CD4-positive, alpha-beta T cell treated with Interleukin-15 for 1 hour (primary cell): ENCODE measurements at regions not wholly inside any gene's neighbourhood (a gene's known extent, or its start where the extent isn't known, plus 50 kb on each side); places are given as distances from the start of the nearest gene placed in this dataset.

Source experiments
- DNase-seq: peaks from one replicate; pipeline ENCODE4 v3.0.0-alpha.2; 2020

GRCh38 chr1:185645162-185645640, 89.0 kb upstream of the HMCN1 start:
- no peak for DNase-seq

DNA sequence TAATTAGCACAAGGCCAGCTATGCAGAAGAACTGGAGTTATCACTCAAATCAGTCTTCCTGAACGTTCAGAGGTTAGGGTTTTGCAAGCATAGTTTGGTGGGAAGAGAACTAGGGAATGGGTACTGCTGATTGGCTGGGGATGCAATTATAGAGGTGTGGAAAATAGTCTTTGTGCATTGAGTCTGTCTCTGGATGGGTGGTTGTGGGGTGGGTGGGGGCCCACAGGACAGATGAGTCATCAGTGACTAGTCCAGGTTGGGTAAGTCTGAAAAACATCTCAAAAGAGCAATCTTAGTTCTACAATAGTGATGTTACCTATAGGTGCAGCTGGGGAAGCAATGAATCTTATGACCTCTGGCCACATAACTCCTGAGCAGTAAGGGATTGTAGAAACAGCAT, 89.7 kb upstream of the HMCN1 start:
- no peak for DNase-seq

DNA sequence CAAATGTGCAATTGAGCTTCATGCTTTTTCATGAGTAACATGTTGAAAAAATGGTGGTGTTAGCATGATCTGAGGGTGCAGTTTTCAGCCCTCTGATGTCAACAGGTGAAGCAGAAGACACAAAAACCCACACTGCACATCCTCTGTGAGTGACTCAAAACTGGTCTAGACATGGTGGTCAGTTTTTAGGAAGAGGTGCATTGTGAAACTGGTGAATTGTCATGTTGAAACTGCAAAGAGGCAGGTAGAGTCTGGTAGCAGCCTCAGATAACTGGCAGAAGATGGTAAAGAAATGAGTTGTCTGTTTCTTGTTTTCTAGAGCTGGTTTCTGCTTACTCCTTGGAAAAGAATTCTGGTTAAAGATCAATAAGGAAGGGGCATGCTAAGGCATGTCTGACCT, 97.3 kb upstream of the HMCN1 start:
- no peak for DNase-seq

- DNase-seq = no peak
These were observed 99.5 kb upstream of the HMCN1 start for GRCh38 chr1:185634704-185635103.

- no peak for DNase-seq
These were observed 101.3 kb upstream of the HMCN1 start for GRCh38 chr1:185632659-185633423.

DNA sequence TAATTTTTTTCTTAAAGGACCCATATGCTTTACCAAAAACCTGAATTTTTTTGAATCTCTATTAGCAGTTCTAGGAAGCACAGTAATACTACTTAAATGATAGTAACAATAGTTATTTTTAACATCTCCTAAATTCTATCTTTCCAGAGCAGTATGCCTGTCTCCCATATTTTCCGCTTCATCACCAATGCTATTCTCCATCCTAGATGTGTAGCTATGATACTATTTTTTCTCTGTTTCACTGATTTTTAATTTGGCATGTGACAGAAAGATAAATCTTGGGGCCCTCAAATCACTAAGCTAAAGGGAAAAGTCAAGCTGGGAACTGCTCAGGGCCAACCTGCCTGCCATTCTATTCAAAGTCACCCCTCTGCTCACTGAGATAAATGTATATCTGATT, 102.3 kb upstream of the HMCN1 start:
- DNase-seq = no peak

DNA sequence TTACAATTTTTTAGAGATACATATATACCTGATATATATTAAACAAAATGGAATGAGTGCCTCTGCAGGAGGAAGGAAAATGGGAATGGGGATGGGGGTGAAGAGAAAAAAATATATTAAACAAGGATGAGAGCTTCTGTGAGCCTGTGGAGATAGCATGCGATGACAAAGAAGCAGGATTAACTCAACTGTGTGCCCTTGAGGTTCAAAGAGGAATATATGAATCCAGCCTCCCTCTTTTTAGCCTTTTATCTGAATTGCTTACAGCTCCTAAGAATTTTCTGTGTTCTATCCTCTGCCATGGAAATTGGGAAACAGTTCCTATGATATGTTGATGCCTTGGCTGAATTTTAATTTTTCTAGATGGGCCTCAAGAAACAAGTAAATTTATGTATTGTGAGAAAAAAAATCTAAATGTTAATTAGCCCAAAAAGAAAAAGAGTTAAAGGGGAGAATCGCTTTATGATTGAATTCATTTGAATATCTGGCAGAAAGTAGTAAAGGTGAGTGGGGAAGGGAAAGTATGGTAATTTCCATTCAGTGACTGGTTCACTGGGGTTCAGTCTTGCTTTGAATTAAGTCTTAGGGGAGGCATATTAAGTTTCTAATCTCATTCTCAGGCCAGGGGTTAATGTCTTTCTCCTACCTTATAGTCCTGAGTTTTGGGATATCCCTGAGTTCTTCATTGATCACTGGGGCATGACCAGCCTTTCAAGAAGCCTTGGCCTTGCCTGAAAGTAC, 106.3 kb upstream of the HMCN1 start:
- no peak for DNase-seq

GRCh38 chr1:185627171-185627570, 107.0 kb upstream of the HMCN1 start:
- no peak for DNase-seq

- DNase-seq = no peak
These were observed 107.8 kb upstream of the HMCN1 start for GRCh38 chr1:185626344-185626743.

GRCh38 chr1:185610954-185611353, 123.2 kb upstream of the HMCN1 start:
- no peak for DNase-seq

DNA sequence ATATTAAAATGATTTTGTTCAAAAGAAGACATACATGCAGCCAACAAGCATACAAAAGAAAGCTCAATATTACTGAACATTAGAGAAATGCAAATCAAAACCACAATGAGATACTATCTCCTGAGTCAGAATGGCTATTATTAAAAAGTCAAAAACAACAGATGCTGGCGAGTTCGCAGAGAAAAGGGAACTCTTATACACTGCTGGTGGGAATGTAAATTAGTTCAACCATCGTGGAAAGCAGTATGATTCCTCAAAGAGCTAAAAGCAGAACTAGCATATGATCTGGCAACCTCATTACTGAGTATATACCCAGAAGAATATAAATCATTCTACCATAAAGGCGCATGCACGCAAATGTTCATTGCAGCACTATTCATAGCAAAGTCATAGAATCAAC, 126.0 kb upstream of the HMCN1 start:
- no peak for DNase-seq

DNA sequence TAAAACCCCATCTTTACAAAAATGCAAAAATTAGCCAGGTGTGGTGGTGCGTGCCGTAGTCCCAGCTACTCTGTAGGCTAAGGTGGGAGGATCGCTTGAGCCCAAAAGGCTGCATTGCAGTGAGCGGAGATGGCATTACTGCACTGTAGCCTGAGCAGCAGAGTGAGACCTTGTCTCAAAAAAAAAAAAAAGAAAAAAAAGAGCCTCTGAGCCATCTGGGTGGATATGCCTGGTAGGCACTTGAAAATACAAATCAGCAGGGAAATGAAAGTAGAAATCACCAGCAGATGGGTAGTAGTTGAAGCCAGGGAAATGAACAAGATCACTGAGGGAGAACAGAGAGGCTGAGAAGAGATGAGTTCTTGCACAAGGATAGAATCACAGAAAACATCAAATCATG, 131.0 kb upstream of the HMCN1 start:
- peak; percentile 31 for DNase-seq

DNA sequence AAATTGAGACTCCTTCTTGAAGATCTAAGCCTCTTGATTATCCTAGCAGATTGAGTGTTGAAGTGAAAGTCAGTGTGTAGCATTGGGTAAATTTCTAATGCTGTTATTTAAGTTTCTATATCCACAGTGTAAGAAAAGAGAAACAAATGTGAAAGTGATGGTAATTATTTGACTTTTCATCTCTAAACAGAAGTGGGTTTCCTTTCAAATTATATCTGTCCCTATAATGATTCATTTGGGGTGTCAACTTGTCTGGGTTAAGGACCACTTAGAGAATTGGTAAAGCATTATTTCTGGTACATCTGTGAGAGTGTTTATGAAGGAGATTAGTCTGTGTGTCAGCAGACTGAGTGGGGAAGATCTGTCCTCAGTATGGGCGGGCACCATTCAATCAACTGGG, 133.0 kb upstream of the HMCN1 start:
- DNase-seq = no peak

GRCh38 chr1:185600641-185601040, 133.6 kb upstream of the HMCN1 start:
- DNase-seq = no peak

DNA sequence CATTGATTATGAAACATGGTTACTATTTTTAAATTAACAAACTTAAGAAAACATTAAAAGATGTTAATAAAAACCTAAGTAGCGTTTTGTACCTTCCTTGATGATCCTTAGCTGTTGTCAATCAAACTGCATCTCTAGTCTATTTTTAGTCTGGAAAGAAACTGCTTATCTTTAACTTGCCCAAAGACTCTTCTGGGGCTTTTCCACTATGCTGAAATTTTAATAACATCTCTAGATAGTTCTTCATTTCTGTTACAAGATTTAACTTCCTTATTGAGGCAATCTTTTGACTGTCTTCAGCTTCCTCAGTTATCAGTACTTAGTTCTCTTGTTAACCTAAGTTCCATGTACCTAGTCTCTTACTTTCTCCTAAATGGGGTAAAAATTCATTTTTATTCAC, 135.9 kb upstream of the HMCN1 start:
- DNase-seq = no peak

- DNase-seq = peak; percentile 36
These were observed 138.1 kb upstream of the HMCN1 start for GRCh38 chr1:185595835-185596667.

GRCh38 chr1:185594786-185595410, 139.3 kb upstream of the HMCN1 start:
- no peak for DNase-seq

GRCh38 chr1:185593271-185593670, 140.9 kb upstream of the HMCN1 start:
- no peak for DNase-seq

DNA sequence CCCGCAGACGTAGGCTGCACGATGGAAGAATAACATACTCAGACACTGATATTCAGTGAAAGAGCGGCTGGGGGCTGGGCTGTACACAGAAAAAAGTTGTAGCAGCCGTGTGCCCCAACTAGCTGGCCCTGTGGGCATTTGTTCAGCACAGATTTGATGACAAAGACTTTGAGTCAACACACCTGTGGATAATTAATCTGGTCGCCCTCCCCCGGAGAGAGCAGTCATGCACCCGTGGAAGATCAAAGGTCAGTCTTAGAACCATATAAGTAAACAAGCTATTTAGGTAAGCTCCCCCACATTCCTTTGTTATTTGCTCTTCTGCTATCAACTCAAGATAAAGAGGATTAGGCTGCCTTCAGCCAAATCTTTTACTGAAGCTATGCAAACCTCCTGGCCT, 148.4 kb upstream of the HMCN1 start:
- no peak for DNase-seq

DNA sequence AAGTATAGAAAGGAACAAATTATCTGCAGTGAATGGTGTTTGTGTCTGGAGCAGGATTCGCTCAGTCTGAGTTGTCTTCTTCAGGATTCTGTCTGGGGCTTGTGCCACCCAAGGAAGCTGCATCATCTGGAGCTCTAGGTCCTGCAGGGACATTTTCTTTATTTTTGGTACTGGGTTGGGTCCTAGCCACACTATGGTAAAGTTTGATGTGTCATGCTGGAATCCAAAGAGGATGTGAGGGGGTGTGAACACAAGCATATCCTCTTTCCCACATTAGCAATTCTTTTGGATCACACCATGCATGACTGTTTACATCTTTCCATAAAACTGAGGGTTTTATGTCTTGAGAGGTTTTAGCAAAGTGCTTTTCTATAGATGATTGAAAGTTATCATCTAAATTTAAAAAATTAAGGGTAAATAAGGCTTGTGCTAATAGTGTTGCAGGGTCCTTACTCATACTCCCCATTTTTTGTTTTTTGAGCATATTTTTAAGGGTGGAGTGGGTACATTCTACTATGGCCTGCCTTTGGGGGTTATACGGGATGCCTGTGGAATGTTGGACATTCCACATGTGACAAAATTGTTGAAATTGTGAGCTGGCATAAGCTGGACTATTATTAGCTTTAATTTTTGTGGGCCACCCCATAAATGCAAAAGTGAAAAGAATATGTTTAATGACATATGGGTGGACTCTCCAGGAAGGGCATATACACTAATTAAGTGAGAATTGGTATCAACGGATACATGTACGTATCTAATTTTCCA, 152.0 kb upstream of the HMCN1 start:
- no peak for DNase-seq

GRCh38 chr1:185581020-185581419, 153.2 kb upstream of the HMCN1 start:
- no peak for DNase-seq

GRCh38 chr1:185578293-185578692, 155.9 kb upstream of the HMCN1 start:
- no peak for DNase-seq
